ENCODE measurements at regions not wholly inside any gene's neighbourhood (a gene's known extent, or its start where the extent isn't known, plus 50 kb on each side); places are given as distances from the start of the nearest gene placed in this dataset.

DNA sequence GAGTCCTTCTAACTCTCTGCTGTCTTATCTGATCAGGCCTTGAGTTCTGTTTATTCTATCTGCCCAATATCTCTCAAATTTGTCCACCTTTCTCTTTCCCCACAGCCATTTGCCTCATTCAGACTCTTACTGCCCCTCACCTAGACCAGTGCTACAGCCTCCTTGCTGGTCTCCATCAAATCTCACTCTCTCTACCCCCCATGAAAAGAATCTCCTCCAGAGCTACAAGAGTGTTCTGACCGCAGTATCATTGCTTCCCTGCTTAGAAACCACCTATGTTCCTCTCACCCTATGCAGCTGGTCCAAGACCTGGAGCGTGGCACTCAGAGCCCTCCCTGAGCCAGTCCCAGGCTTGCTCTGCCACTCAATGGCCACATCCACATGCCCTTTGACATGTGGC, 231.0 kb upstream of the JUN start:
- TF ChIP-seq, protein P1, sequence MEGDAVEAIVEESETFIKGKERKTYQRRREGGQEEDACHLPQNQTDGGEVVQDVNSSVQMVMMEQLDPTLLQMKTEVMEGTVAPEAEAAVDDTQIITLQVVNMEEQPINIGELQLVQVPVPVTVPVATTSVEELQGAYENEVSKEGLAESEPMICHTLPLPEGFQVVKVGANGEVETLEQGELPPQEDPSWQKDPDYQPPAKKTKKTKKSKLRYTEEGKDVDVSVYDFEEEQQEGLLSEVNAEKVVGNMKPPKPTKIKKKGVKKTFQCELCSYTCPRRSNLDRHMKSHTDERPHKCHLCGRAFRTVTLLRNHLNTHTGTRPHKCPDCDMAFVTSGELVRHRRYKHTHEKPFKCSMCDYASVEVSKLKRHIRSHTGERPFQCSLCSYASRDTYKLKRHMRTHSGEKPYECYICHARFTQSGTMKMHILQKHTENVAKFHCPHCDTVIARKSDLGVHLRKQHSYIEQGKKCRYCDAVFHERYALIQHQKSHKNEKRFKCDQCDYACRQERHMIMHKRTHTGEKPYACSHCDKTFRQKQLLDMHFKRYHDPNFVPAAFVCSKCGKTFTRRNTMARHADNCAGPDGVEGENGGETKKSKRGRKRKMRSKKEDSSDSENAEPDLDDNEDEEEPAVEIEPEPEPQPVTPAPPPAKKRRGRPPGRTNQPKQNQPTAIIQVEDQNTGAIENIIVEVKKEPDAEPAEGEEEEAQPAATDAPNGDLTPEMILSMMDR (IDR thresholded peaks at IDR 0.05; ENCODE audit: low read depth, low read length), result no peak
- no peak for DNase-seq (ENCODE audit: low read depth)
- no peak overlapping the region for H3K4me3 ChIP-seq (ENCODE audit: low read depth, low read length)

DNA sequence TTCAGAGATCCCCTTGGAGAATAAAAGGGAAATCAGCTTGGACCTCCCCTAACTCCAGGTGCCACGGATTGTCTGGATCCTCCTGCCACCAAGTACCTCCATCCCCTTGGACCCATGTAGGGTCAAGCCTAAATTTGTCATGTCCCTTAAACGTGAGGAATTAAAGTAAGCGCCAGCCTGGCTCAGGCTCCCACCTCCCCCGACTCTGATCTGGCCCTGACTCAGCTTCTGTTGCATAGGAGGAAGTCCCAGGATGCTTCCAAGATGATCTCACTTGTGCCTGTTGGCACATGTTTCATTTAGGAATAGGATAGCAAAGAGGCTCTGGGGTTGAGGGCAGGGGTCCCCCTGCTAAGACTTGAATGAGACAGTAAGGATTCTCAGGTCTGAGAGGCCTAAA, 231.9 kb upstream of the JUN start:
- TF ChIP-seq, protein P2, sequence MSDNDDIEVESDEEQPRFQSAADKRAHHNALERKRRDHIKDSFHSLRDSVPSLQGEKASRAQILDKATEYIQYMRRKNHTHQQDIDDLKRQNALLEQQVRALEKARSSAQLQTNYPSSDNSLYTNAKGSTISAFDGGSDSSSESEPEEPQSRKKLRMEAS (IDR thresholded peaks at IDR 0.05; ENCODE audit: low read depth, low read length), result no peak
- no peak for TF ChIP-seq MYC (IDR thresholded peaks at IDR 0.05; ENCODE audit: low read depth, low read length)
- TF ChIP-seq POLR2A (IDR thresholded peaks at IDR 0.05; ENCODE audit: extremely low read depth, insufficient read length), result no peak
- TF ChIP-seq, protein P1 (IDR thresholded peaks at IDR 0.05; ENCODE audit: low read depth, low read length), result no peak
- DNase-seq (ENCODE audit: low read depth), result peak; percentile 22
- H3K4me3 ChIP-seq (ENCODE audit: low read depth, low read length), result no peak overlapping the region

DNA sequence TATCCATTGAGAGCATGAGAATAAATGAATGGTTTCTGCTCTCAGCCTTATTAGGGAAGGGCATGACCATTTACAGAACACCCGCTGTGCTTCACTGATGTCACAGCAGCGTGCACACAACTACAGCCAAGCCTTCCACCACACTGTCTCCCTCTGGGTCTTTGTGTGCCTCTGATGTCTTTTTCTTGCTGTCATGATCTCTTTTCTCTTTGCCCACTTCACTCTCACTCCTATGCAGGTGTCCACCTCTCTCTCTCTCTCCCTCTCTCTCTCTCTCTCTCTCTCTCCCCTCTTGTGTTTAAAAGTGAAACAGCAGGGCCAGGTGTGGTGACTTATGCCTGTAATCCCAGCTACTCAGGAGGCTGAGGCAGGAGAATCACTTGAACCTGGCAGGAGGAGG, 232.5 kb upstream of the JUN start:
- no peak overlapping the region for H3K4me3 ChIP-seq (ENCODE audit: low read depth, low read length)
- no peak for DNase-seq (ENCODE audit: low read depth)
- no peak for TF ChIP-seq MYC (IDR thresholded peaks at IDR 0.05; ENCODE audit: low read depth, low read length)
- TF ChIP-seq, protein P2 (IDR thresholded peaks at IDR 0.05; ENCODE audit: low read depth, low read length), result no peak
- TF ChIP-seq, protein P1 (IDR thresholded peaks at IDR 0.05; ENCODE audit: low read depth, low read length), result no peak
- TF ChIP-seq POLR2A (IDR thresholded peaks at IDR 0.05; ENCODE audit: extremely low read depth, insufficient read length), result no peak

DNA sequence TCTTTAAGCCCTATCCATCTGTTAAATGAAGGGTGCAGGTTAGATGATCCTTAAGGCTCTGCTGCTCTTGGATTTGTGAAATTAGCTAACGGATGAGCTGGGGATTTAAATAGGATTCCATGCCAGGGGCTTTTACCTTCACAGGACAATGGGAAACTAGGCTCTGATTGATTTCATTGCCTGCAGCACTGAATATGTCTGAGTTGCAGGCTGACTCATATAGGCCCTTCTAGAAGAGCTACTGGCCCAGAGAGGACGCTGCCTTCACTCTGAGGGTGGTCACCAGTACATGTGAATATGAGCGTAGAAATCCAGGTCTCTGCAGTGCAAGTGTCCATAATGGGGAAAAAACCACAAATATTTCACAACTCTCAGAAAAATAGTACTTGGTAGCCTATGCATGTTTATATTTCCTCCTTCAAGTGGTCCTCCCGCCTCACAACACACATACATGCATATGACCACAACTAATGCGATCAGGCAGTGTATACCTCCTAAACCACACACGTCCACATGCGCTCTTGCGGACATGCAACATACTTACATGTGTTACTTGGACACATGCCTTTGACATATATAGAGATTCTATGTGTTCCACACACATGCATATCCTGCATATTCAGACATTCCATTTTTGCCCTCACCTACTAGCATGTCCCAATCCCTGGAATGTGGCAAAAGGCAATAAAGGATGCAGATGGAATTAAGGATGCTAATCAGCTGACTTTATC, 233.8 kb upstream of the JUN start:
- TF ChIP-seq, protein P2 (IDR thresholded peaks at IDR 0.05; ENCODE audit: low read depth, low read length), result no peak
- TF ChIP-seq MYC (IDR thresholded peaks at IDR 0.05; ENCODE audit: low read depth, low read length), result no peak
- TF ChIP-seq POLR2A (IDR thresholded peaks at IDR 0.05; ENCODE audit: extremely low read depth, insufficient read length), result no peak
- TF ChIP-seq, protein P1 (IDR thresholded peaks at IDR 0.05; ENCODE audit: low read depth, low read length), result no peak
- H3K4me3 ChIP-seq (ENCODE audit: low read depth, low read length), result no peak overlapping the region
- DNase-seq (ENCODE audit: low read depth), result peak; percentile 38

DNA sequence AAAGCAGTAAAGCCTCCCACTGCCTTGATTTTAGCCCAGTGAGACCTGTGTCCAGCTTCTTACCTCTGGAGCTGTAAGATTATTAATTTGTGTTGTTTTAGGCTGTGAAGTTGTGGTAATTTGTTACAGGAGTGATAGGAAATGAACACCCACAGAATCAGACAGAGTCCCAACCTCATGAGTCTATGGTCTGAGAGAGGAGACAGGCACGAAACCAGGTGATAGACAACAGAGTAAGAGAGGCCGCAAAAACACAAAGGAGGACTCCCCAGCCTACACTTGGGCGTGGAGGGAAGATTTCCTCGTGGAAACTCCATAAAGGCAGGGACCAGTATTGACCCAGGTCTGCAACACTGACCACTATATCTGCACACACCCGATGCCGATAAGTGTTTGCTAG, 234.6 kb upstream of the JUN start:
- no peak for DNase-seq (ENCODE audit: low read depth)
- no peak overlapping the region for H3K4me3 ChIP-seq (ENCODE audit: low read depth, low read length)
- TF ChIP-seq, protein P2 (IDR thresholded peaks at IDR 0.05; ENCODE audit: low read depth, low read length), result no peak
- TF ChIP-seq POLR2A (IDR thresholded peaks at IDR 0.05; ENCODE audit: extremely low read depth, insufficient read length) (no peak), MYC (IDR thresholded peaks at IDR 0.05; ENCODE audit: low read depth, low read length) (no peak)
- TF ChIP-seq, protein P1 (IDR thresholded peaks at IDR 0.05; ENCODE audit: low read depth, low read length), result no peak

DNA sequence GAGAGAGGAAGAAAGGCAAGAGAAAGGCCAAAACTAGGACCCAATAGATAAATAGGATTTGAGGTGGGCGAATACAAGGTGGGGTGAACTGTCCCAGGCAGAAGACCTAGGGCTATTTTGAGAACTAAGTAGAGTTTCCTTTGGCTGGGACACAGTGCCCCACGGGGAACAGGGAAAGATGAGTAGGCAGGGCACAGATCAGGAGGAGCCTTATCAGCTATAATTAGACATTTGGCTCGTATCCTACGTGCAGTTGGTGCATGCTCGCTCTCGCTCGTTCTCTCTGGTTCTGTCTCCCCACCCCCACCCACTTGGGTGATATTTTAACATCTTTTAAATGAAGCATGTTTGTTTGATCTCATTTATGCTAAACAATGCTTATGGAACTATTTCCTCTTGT, 235.0 kb upstream of the JUN start:
- TF ChIP-seq, protein P1 (IDR thresholded peaks at IDR 0.05; ENCODE audit: low read depth, low read length), result no peak
- TF ChIP-seq MYC (IDR thresholded peaks at IDR 0.05; ENCODE audit: low read depth, low read length) (no peak), POLR2A (IDR thresholded peaks at IDR 0.05; ENCODE audit: extremely low read depth, insufficient read length) (no peak)
- TF ChIP-seq, protein P2 (IDR thresholded peaks at IDR 0.05; ENCODE audit: low read depth, low read length), result no peak
- DNase-seq (ENCODE audit: low read depth), result no peak
- no peak overlapping the region for H3K4me3 ChIP-seq (ENCODE audit: low read depth, low read length)

Data from NB4 (cell line).